Testis (tissue), 2 donors: ENCODE measurements at regions not wholly inside any gene's neighbourhood (a gene's known extent, or its start where the extent isn't known, plus 50 kb on each side); places are given as distances from the start of the nearest gene placed in this dataset.

Source experiments
- DNase-seq: peaks from one replicate; pipeline ENCODE4 v3.0.0-alpha.2; 2019
- H3K27ac ChIP-seq, 2 donors: fragments of 200-600 bp; sonication (generic); one replicate each; pipeline ENCODE4 v1.5.1; 2019
- H3K27me3 ChIP-seq: fragments of 200-600 bp; sonication (generic); one replicate; pipeline ENCODE4 v1.5.1; 2019
- H3K36me3 ChIP-seq: fragments of 200-600 bp; sonication (generic); one replicate; pipeline ENCODE4 v1.5.1; 2017; ENCODE audit warnings: low read depth; ENCODE audit errors: missing control alignments
- H3K4me1 ChIP-seq: fragments of 200-600 bp; sonication (generic); one replicate; pipeline ENCODE4 v1.5.1; 2019
- H3K4me3 ChIP-seq, 2 donors: fragments of 200-600 bp; sonication (generic); one replicate each; pipeline ENCODE4 v1.5.1; 2017 to 2019
- H3K9me3 ChIP-seq: fragments of 200-600 bp; sonication (generic); one replicate; pipeline ENCODE4 v1.5.1; 2017
- CTCF ChIP-seq, 3 experiments: fragments of 450-650 bp in 2 of 3; fragments of 200-600 bp in 1 of 3; sonication (generic) in 1 of 3; IDR thresholded peaks; one replicate each; pipeline ENCODE4 v1.5.1; 2016 to 2019; ENCODE audit warnings: antibody characterized with exemption in 3 of 3, mild to moderate bottlenecking in 2 of 3, moderate library complexity in 1 of 3
- POLR2A ChIP-seq: fragments of 450-650 bp; IDR thresholded peaks from one replicate; pipeline ENCODE4 v1.6.1; 2017; ENCODE audit warnings: antibody characterized with exemption, mild to moderate bottlenecking, moderate library complexity
- WGBS, 2 donors: methylation state at CpG; one replicate each; pipeline ENCODE4 v1.1.5; 2018; 5-methylcytosine and 5-hydroxymethylcytosine counted together
- intact Hi-C: fragments of 100-400 bp; cut with DNase I; formaldehyde crosslinking; loops from one replicate; pipeline ENCODE4 v1.15.1; 2023; ENCODE audit warnings: low total_unique reads

DNA sequence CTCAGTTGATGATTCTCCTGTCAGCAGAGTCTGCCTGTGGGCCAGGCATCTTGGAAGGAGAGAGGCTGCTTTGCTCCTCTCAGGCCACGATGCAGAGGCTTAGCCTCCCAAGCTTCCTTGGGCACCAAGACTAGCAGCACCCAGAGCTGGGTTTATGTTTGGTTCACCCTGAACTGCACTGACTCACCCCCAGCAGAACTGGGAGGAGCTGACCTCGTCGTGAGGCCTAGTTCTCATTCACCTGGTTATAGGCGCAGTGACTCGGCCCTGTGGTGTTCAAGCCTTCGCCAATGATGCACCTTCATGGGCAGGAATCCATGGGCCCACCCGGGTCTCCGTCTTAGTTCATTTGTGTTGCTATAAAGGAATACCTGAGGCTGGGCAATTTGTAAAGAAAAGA, 122.0 kb upstream of the ZNF438 start:
- H3K27ac ChIP-seq, result peak overlapping the region in 1 of 2 donors; percentile 30
- TF ChIP-seq POLR2A (no peak), CTCF (IDR thresholded peaks at IDR 0.05) (no peak)
- H3K4me1 ChIP-seq, result peaks cover 29% of the 10 kb centered on the region
- intact Hi-C loops, result no loop called here
- no peak overlapping the region for H3K4me3 ChIP-seq
- no peak for DNase-seq
- H3K36me3 ChIP-seq, result no peaks in the 10 kb centered on the region
- no peaks in the 10 kb centered on the region for H3K27me3 ChIP-seq
- H3K9me3 ChIP-seq, result no peaks in the 10 kb centered on the region
- 95 to 100% methylated on average over 7 to 8 of the region's 8 CpGs for WGBS, 2 donors

DNA sequence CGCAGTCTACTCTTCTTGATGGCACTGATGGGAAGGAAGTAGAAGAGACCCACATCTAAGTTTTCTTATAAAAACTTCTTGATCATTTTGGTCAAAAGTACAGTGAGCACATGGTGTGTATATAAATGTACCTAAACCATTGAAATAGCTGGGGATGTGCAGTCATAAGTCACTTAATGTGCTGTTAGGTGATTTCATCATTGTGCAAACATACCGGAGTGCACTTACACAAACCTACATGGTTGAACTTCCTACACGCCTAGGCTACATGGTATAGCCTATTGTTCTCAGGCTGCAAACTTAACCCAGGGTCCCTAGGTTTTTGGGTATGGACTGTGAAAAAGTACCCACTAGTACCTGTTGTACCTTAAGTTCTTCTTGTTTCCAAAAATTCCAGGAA, 123.3 kb upstream of the ZNF438 start:
- no peaks in the 10 kb centered on the region for H3K9me3 ChIP-seq
- no peaks in the 10 kb centered on the region for H3K27me3 ChIP-seq
- peaks cover 29% of the 10 kb centered on the region for H3K4me1 ChIP-seq
- H3K27ac ChIP-seq, result no peak overlapping the region
- H3K36me3 ChIP-seq, result no peaks in the 10 kb centered on the region
- intact Hi-C loops, result no loop called here
- no CpG with 5 or more reads among the region's 3 CpGs for WGBS, 2 donors
- no peak overlapping the region for H3K4me3 ChIP-seq
- TF ChIP-seq CTCF (IDR thresholded peaks at IDR 0.05), result no peak
- TF ChIP-seq POLR2A, result no peak
- DNase-seq, result no peak

GRCh38 chr10:31157123-31158010, 125.7 kb upstream of the ZNF438 start:
- Histone ChIP-seq H3K4me3 (no peak overlapping the region), H3K27me3 (no peaks in the 10 kb centered on the region), H3K4me1 (peaks cover 24% of the 10 kb centered on the region), H3K36me3 (no peaks in the 10 kb centered on the region), H3K27ac (peak overlapping the region in 1 of 2 donors; percentile 54), H3K9me3 (no peaks in the 10 kb centered on the region)
- intact Hi-C loops, result no loop called here
- peak; percentile 74 for DNase-seq
- TF ChIP-seq POLR2A (no peak), CTCF (IDR thresholded peaks at IDR 0.05) (no peak)
- WGBS, 2 donors, result 23 to 25% methylated on average over 10 to 19 of the region's 19 CpGs

DNA sequence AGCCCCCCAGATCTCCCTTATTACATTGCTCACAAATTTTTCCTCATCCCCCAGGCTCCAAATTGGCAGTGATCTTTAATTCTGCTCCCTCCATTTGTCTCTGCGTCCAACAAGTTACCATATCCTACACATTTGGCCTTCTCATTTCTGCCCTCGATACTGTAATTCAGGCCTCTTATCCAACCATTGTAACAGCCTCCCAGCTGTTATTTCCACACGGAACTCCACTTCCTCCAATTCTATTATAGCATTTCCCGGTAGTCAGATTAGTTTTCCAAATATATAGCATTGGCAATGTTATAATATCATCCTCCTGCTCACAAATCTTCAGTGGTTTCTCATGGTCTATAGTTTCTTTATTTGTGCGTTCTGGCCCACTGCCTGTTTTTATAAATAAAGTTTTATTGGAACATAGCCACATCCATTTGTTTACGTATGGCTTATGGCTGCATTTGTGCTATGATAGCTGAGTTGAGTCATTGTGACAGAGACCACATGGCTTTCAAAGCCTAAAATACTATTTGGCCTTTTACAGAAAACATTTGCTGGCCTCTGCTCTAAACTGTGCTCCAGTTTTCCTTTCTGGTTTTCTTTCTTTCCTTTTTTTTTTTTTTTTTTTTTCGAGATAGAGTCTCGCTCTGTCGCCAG, 126.5 kb upstream of the ZNF438 start:
- intact Hi-C loops, result no loop called here
- TF ChIP-seq POLR2A, result no peak
- TF ChIP-seq CTCF (IDR thresholded peaks at IDR 0.05), result no peak

More for the DNA sequence above, 126.5 kb upstream of the ZNF438 start:
- H3K4me3 ChIP-seq, result no peak overlapping the region
- no peak for DNase-seq
- H3K27me3 ChIP-seq, result no peaks in the 10 kb centered on the region
- 32 to 48% methylated on average over 8 to 9 of the region's 9 CpGs for WGBS, 2 donors
- no peaks in the 10 kb centered on the region for H3K36me3 ChIP-seq
- H3K4me1 ChIP-seq, result peaks cover 16% of the 10 kb centered on the region
- peak overlapping the region in 1 of 2 donors; percentile 54 for H3K27ac ChIP-seq
- no peaks in the 10 kb centered on the region for H3K9me3 ChIP-seq
